ENCODE measurements at regions not wholly inside any gene's neighbourhood (a gene's known extent, or its start where the extent isn't known, plus 50 kb on each side); places are given as distances from the start of the nearest gene placed in this dataset.

DNA sequence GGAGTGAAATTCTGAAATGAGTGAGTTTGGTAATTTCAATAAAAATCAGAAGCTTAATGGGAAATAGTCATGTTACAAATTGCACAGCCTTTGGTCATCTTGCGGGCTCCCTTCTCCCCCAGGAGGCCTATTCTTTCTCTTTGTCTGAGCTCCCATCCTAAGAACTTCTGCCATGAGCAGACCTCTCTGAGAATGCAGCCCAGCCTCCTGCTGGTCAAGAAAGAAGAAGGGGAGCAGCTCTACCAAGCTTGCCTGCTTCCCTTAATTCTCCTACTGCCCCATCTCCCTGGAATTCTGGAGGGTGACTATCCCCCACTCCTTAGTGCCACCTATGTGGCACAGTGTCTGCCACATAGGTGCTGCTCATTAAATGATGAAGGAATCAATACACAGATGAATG, 300.7 kb upstream of the DAB1 start:
- no TSS peak for BruUV-seq (replicated peaks)
- no peaks in the 10 kb centered on the region for H3K36me3 ChIP-seq (ENCODE audit: low read depth)
- CTCF ChIA-PET, result no interaction called here
- H3K27ac ChIP-seq, result no peak overlapping the region
- POLR2A ChIA-PET (ENCODE audit: unreplicated experiment), result no interaction called here
- no peaks in the 10 kb centered on the region for H3K9me2 ChIP-seq (ENCODE audit: insufficient read depth)
- H3K79me2 ChIP-seq (ENCODE audit: low read depth), result no peaks in the 10 kb centered on the region
- peaks cover 12% of the 10 kb centered on the region; the same call in 1 of the 2 replicates for H3K27me3 ChIP-seq (ENCODE audit: insufficient read depth, low read depth)
- H3K4me2 ChIP-seq, result no peak overlapping the region
- no peaks in the 10 kb centered on the region for H3F3A ChIP-seq (ENCODE audit: insufficient read depth, low read depth)
- no peak overlapping the region for H3K4me3 ChIP-seq
- no peaks in the 10 kb centered on the region for H3K4me1 ChIP-seq (replicated peaks; ENCODE audit: insufficient read depth)
- H2AFZ ChIP-seq, result no peak overlapping the region
- H3K9me3 ChIP-seq (ENCODE audit: insufficient read depth, low read depth), result no peaks in the 10 kb centered on the region
- H4K20me1 ChIP-seq (ENCODE audit: insufficient read depth), result no peaks in the 10 kb centered on the region
- no peak for TF ChIP-seq EZH2 (IDR thresholded peaks at IDR 0.05; ENCODE audit: low read depth)
- TF ChIP-seq, protein P1, sequence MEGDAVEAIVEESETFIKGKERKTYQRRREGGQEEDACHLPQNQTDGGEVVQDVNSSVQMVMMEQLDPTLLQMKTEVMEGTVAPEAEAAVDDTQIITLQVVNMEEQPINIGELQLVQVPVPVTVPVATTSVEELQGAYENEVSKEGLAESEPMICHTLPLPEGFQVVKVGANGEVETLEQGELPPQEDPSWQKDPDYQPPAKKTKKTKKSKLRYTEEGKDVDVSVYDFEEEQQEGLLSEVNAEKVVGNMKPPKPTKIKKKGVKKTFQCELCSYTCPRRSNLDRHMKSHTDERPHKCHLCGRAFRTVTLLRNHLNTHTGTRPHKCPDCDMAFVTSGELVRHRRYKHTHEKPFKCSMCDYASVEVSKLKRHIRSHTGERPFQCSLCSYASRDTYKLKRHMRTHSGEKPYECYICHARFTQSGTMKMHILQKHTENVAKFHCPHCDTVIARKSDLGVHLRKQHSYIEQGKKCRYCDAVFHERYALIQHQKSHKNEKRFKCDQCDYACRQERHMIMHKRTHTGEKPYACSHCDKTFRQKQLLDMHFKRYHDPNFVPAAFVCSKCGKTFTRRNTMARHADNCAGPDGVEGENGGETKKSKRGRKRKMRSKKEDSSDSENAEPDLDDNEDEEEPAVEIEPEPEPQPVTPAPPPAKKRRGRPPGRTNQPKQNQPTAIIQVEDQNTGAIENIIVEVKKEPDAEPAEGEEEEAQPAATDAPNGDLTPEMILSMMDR (conservative IDR thresholded peaks at IDR 0.05), result no peak
- intact Hi-C loops (cut with micrococcal nuclease; ENCODE audit: unreplicated experiment), result no loop called here
- no peak for DNase-seq

DNA sequence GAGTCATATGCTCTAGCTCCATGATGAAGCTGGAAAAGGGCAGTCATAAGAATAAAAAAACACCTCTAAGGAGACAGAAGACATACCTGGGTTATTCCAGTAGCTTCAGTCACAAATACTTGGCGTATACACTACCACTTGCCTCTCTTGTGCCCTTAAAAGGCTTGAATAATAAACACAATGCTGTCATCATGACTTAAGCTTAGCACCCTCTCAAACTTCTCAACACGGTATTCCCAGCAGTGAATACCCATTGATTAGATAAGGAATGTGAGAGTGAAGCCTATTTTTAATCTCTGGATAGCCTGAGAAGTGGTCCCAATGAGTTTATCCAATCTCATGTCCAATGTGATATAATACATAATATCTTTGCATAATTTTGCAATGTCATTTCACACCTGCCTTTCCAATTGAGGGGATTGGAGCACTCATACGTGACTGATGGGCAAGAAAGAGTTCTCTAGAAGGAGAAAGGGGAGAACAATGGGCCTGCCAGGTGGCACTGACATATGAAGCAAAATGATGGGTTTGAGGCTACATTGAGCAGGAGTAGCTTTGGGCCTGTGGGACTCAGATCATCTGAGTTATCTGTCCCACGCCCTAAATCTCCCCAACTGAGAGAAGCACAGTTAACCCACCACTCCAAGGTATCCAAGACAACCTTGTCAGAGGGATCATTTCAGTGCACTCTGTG, 298.6 kb upstream of the DAB1 start:
- H3K9me2 ChIP-seq (ENCODE audit: insufficient read depth), result no peaks in the 10 kb centered on the region
- H3K27me3 ChIP-seq (ENCODE audit: insufficient read depth, low read depth), result peaks cover 7% of the 10 kb centered on the region; the same call in 1 of the 2 replicates
- no peak for DNase-seq
- no peaks in the 10 kb centered on the region for H3F3A ChIP-seq (ENCODE audit: insufficient read depth, low read depth)
- TF ChIP-seq EZH2 (IDR thresholded peaks at IDR 0.05; ENCODE audit: low read depth), result no peak
- TF ChIP-seq, protein P1 (conservative IDR thresholded peaks at IDR 0.05), result no peak
- H3K4me1 ChIP-seq (replicated peaks; ENCODE audit: insufficient read depth), result no peaks in the 10 kb centered on the region
- BruUV-seq (replicated peaks), result no TSS peak
- ChIA-PET POLR2A (ENCODE audit: unreplicated experiment) (no interaction called here), CTCF (no interaction called here)
- H3K79me2 ChIP-seq (ENCODE audit: low read depth), result no peaks in the 10 kb centered on the region
- H3K36me3 ChIP-seq (ENCODE audit: low read depth), result no peaks in the 10 kb centered on the region
- H3K27ac ChIP-seq, result no peak overlapping the region
- no peaks in the 10 kb centered on the region for H4K20me1 ChIP-seq (ENCODE audit: insufficient read depth)
- intact Hi-C loops (cut with micrococcal nuclease; ENCODE audit: unreplicated experiment), result no loop called here
- no peak overlapping the region for H3K4me2 ChIP-seq
- no peak overlapping the region for H2AFZ ChIP-seq
- H3K9me3 ChIP-seq (ENCODE audit: insufficient read depth, low read depth), result no peaks in the 10 kb centered on the region
- H3K4me3 ChIP-seq, result no peak overlapping the region

DNA sequence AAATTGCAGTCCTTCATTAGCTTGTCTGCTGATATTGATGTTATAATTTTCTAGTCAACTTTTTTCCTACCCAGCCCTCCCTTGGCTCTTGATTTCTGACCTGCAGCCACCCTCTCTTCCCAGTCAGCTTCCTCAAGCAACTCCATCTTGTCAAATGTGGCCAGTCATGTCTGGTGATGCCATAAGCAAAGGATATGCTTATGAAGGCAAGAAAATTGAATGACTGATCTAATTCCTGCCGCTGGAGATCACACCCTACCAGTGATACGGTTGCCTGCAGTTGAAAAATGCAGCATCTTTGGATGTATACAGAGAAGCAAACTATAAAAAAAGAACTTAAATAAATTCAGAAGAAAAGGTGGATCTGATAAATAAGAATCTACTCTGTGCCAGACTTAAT, 297.1 kb upstream of the DAB1 start:
- intact Hi-C loops (cut with micrococcal nuclease; ENCODE audit: unreplicated experiment), result no loop called here
- no peak for DNase-seq
- no peaks in the 10 kb centered on the region for H4K20me1 ChIP-seq (ENCODE audit: insufficient read depth)
- no peaks in the 10 kb centered on the region for H3K9me3 ChIP-seq (ENCODE audit: insufficient read depth, low read depth)
- no peak overlapping the region for H3K27ac ChIP-seq
- no peak overlapping the region for H3K4me2 ChIP-seq
- no TSS peak for BruUV-seq (replicated peaks)
- TF ChIP-seq, protein P1 (conservative IDR thresholded peaks at IDR 0.05), result no peak
- no peak for TF ChIP-seq EZH2 (IDR thresholded peaks at IDR 0.05; ENCODE audit: low read depth)
- no peak overlapping the region for H3K4me3 ChIP-seq
- ChIA-PET CTCF (no interaction called here), POLR2A (ENCODE audit: unreplicated experiment) (no interaction called here)
- H3K4me1 ChIP-seq (replicated peaks; ENCODE audit: insufficient read depth), result no peaks in the 10 kb centered on the region
- no peaks in the 10 kb centered on the region for H3K9me2 ChIP-seq (ENCODE audit: insufficient read depth)
- H2AFZ ChIP-seq, result no peak overlapping the region
- peaks cover 5% of the 10 kb centered on the region; the same call in 1 of the 2 replicates for H3K27me3 ChIP-seq (ENCODE audit: insufficient read depth, low read depth)
- no peaks in the 10 kb centered on the region for H3K36me3 ChIP-seq (ENCODE audit: low read depth)
- H3K79me2 ChIP-seq (ENCODE audit: low read depth), result no peaks in the 10 kb centered on the region
- H3F3A ChIP-seq (ENCODE audit: insufficient read depth, low read depth), result no peaks in the 10 kb centered on the region

Data from PC-9 (cell line).